HepG2 (cell line): ENCODE measurements at regions not wholly inside any gene's neighbourhood (a gene's known extent, or its start where the extent isn't known, plus 50 kb on each side); places are given as distances from the start of the nearest gene placed in this dataset.

Experiments used
- AHDC1 ChIP-seq: sonication (generic); formaldehyde crosslinking; IDR thresholded peaks from 2 replicates; pipeline ENCODE4 v1.5.1; 2020; ENCODE audit warnings: mild to moderate bottlenecking, missing genetic modification reagents, borderline replicate concordance
- CCDC6 ChIP-seq: sonication (generic); formaldehyde crosslinking; IDR thresholded peaks from 2 replicates; pipeline ENCODE4 v1.8.1; 2022; ENCODE audit warnings: mild to moderate bottlenecking, missing genetic modification reagents, moderate library complexity
- FOXK1 ChIP-seq: sonication (generic); formaldehyde crosslinking; IDR thresholded peaks from 2 replicates; pipeline ENCODE4 v1.4.0; 2020; ENCODE audit warnings: low read depth, missing genetic modification reagents, borderline replicate concordance
- HINFP ChIP-seq: sonication (generic); formaldehyde crosslinking; IDR thresholded peaks from 2 replicates; pipeline ENCODE4 v1.4.0; 2020; ENCODE audit warnings: low read depth, mild to moderate bottlenecking, missing genetic modification reagents
- ZNF318 ChIP-seq: sonication (generic); formaldehyde crosslinking; IDR thresholded peaks from 2 replicates; pipeline ENCODE4 v1.4.0; 2020; ENCODE audit warnings: mild to moderate bottlenecking, missing genetic modification reagents
- ZNF652 ChIP-seq: IDR thresholded peaks from 2 replicates; pipeline ENCODE4 v1.6.1; 2016; ENCODE audit warnings: low read depth, borderline replicate concordance

GRCh38 chr6:154932515-154933027, 62.5 kb upstream of the TIAM2 start (continued):
- TF ChIP-seq ZNF318 (CRISPR knock-in tag) (no peak), ZNF652 (CRISPR knock-in tag) (no peak), FOXK1 (CRISPR knock-in tag) (0 out of 2 replicates have a peak, but pooled peaks have one; percentile 14), CCDC6 (0 out of 2 replicates have a peak, but pooled peaks have one; percentile 41), HINFP (no peak), AHDC1 (0 out of 2 replicates have a peak, but pooled peaks have one; percentile 45)
